GM19324 (cell line): ENCODE measurements at regions not wholly inside any gene's neighbourhood (a gene's known extent, or its start where the extent isn't known, plus 50 kb on each side); places are given as distances from the start of the nearest gene placed in this dataset.
"Not testable (repeated sequence)": the region's sequence is repeated elsewhere in the genome, so short reads cannot be mapped to it uniquely, and the experiment has no call there.

Experiments
- ATAC-seq: cut with Tn5 transposase; IDR thresholded peaks from one replicate; pipeline ENCODE4 v1.9.1; 2021; ENCODE audit warnings: mild to moderate bottlenecking, moderate library complexity; ENCODE audit not compliant: unreplicated experiment, low FRiP score

GRCh38 chr5:177664737-177665136 lies 64.8 kb downstream of the B4GALT7 start:
- not testable (repeated sequence) for ATAC-seq

GRCh38 chr5:177665172-177665571 lies 65.2 kb downstream of the B4GALT7 start:
- ATAC-seq, result not testable (repeated sequence)

- not testable (repeated sequence) for ATAC-seq
Observed at GRCh38 chr5:177665960-177666359, 66.0 kb downstream of the B4GALT7 start.

DNA sequence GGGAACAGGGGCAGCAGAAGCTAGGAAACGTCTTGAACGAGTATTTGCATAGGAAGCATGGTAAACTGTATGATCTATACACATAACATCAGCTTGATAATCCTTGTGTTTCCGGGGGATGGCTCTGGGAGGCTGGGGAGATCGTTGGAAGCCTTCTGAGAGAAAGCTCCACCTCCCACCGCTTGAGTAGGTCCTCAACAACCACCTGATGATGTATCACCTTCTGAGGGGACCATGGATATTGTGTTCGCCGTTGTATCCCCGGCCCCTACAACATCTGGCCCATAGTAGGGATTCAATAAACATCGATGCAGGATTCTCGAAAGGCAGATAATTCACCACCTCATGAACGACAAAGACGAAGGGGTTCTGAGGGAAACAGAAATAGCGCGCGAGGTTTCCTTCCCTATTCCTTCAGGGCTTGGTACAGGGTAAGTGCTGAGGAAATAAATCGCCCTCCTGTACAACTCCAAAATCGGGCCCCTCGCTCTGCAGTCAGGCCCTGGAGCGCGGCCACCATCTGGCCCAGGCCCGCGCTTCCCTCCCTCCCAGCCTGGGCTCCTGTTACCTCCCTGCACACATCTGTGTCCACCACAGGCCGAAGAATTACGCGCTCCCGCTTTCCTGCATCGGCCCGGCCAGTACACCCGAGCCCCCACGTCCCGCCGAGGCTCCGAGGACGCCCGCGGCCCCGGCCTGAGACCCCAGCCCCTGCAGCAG lies 71.3 kb downstream of the B4GALT7 start:
- peak; percentile 17 for ATAC-seq

GRCh38 chr5:177671755-177672690 lies 72.1 kb downstream of the B4GALT7 start:
- peak; percentile 85 for ATAC-seq
